ENCODE measurements at regions not wholly inside any gene's neighbourhood (a gene's known extent, or its start where the extent isn't known, plus 50 kb on each side); places are given as distances from the start of the nearest gene placed in this dataset.

DNA sequence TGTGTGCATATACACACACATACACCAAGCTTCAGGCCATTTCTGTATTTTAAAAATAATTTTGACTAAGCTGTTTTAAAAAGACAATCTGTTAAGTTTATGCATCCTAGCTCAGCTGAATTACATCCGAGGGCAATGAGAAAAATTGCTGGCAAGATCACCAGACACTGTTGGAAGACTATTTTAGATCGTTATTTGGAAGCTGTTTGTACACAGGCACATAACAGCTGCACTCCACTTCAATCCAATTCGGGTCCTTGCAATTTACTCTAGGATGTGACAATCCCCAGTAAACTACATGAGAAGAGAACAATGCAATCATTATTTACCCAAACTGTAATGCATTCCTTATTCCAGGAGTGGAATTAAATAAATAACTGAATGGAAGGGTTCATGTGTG lies 79.3 kb upstream of the RASA1 start:
- ATAC-seq (ENCODE audit: low read depth): no peak
- Histone ChIP-seq H3K4me3 (ENCODE audit: insufficient read depth, low read depth, low read length) (no peak overlapping the region), H3K27ac (ENCODE audit: insufficient read depth, low read length) (no peak overlapping the region), H4K91ac (ENCODE audit: insufficient read depth, low read depth, low read length) (no peak overlapping the region), H2BK15ac (ENCODE audit: low read depth, low read length) (no peak overlapping the region), H3K56ac (ENCODE audit: extremely low read depth, insufficient read depth, low read length) (no peak overlapping the region), H3K9me3 (ENCODE audit: control insufficient read depth, insufficient read depth, low read length) (no peaks in the 10 kb centered on the region), H4K8ac (ENCODE audit: low read depth in 2 of 2, low read length in 2 of 2) (no peak overlapping the region), H3K79me1 (ENCODE audit: low read depth in 1 of 2, low read length in 2 of 2) (no peaks in the 10 kb centered on the region), H2AK5ac (ENCODE audit: low read depth, low read length) (no peak overlapping the region), H2BK5ac (ENCODE audit: low read depth, low read length, poor library complexity, severe bottlenecking) (no peak overlapping the region), H3K23ac (ENCODE audit: low read depth, low read length) (no peak overlapping the region), H2BK20ac (ENCODE audit: low read depth, low read length) (no peak overlapping the region), H3K14ac (replicated peaks; ENCODE audit: low read depth, low read length) (no peak overlapping the region), H4K20me1 (ENCODE audit: insufficient read depth, low read length) (no peaks in the 10 kb centered on the region), H2AK9ac (replicated peaks; ENCODE audit: low read depth, low read length, poor library complexity) (no peak overlapping the region), H3K4ac (ENCODE audit: low read depth, low read length) (no peak overlapping the region), H2BK120ac (ENCODE audit: low read depth, low read length) (no peak overlapping the region), H3K27me3 (ENCODE audit: control insufficient read depth, insufficient read depth, low read length) (no peaks in the 10 kb centered on the region), H3K4me1 (ENCODE audit: control insufficient read depth, insufficient read depth, low read length) (no peaks in the 10 kb centered on the region), H3K9me1 (ENCODE audit: insufficient read depth, low read length) (no peaks in the 10 kb centered on the region; the same call in 1 of the 2 replicates), H3K9ac (ENCODE audit: low read depth, low read length) (no peak overlapping the region), H3K36me3 (ENCODE audit: control insufficient read depth, insufficient read depth, low read length) (no peaks in the 10 kb centered on the region), H4K5ac (ENCODE audit: low read depth, low read length) (no peak overlapping the region), H2AFZ (replicated peaks; ENCODE audit: low read length, poor library complexity) (no peak overlapping the region), H3K4me2 (ENCODE audit: low read depth, low read length) (no peak overlapping the region), H3K18ac (ENCODE audit: low read depth, low read length) (no peak overlapping the region)
- ChIA-PET POLR2A (ENCODE audit: unreplicated experiment) (no interaction called here), CTCF (no interaction called here)
- dilution Hi-C loops (cut with HindIII; ENCODE audit: low sequenced_read_pairs, unreplicated experiment) (no loop called here), intact Hi-C loops (cut with micrococcal nuclease) (no loop called here), in situ Hi-C loops (cut with MboI; ENCODE audit: low sequenced_read_pairs) (no loop called here)
- TF ChIP-seq, protein P1, sequence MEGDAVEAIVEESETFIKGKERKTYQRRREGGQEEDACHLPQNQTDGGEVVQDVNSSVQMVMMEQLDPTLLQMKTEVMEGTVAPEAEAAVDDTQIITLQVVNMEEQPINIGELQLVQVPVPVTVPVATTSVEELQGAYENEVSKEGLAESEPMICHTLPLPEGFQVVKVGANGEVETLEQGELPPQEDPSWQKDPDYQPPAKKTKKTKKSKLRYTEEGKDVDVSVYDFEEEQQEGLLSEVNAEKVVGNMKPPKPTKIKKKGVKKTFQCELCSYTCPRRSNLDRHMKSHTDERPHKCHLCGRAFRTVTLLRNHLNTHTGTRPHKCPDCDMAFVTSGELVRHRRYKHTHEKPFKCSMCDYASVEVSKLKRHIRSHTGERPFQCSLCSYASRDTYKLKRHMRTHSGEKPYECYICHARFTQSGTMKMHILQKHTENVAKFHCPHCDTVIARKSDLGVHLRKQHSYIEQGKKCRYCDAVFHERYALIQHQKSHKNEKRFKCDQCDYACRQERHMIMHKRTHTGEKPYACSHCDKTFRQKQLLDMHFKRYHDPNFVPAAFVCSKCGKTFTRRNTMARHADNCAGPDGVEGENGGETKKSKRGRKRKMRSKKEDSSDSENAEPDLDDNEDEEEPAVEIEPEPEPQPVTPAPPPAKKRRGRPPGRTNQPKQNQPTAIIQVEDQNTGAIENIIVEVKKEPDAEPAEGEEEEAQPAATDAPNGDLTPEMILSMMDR (conservative IDR thresholded peaks at IDR 0.05; ENCODE audit: low read depth, low read length): no peak
- TF ChIP-seq POLR2A (IDR thresholded peaks at IDR 0.05; ENCODE audit: low read depth, low read length) (no peak), BHLHE40 (IDR thresholded peaks at IDR 0.05; ENCODE audit: low read depth, low read length) (no peak), CHD1 (IDR thresholded peaks at IDR 0.05; ENCODE audit: low read depth, low read length) (no peak)
- DNase-seq: no peak
- no TSS peak for BruUV-seq (replicated peaks)
- no CpG with 5 or more reads among the region's 3 CpGs for WGBS, 2 experiments (ENCODE audit: extremely low coverage in 2 of 2, insufficient read length in 1 of 2)
